ENCODE measurements at regions not wholly inside any gene's neighbourhood (a gene's known extent, or its start where the extent isn't known, plus 50 kb on each side); places are given as distances from the start of the nearest gene placed in this dataset.

- Histone ChIP-seq H3K27me3 (ENCODE audit: control insufficient read depth, insufficient read depth, low read length) (no peaks in the 10 kb centered on the region), H3K4me1 (ENCODE audit: control insufficient read depth, low read depth, low read length) (no peaks in the 10 kb centered on the region)
These were observed 274.9 kb upstream of the DCBLD2 start for GRCh38 chr3:99176169-99176964.

GRCh38 chr3:99175276-99175812 lies 273.8 kb upstream of the DCBLD2 start:
- Histone ChIP-seq H3K4me1 (ENCODE audit: control insufficient read depth, low read depth, low read length) (no peaks in the 10 kb centered on the region), H3K27ac (ENCODE audit: low read length) (no peak overlapping the region), H3K9ac (ENCODE audit: low read length) (no peak overlapping the region), H3K4me3 (ENCODE audit: low read length) (no peak overlapping the region), H3K9me3 (ENCODE audit: control insufficient read depth, low read depth, low read length) (no peaks in the 10 kb centered on the region), H3K36me3 (ENCODE audit: control insufficient read depth, low read depth, low read length) (no peaks in the 10 kb centered on the region), H3K27me3 (ENCODE audit: control insufficient read depth, insufficient read depth, low read length) (no peaks in the 10 kb centered on the region)

More at GRCh38 chr3:99176169-99176964, 274.9 kb upstream of the DCBLD2 start:
- Histone ChIP-seq H3K4me3 (ENCODE audit: low read length) (no peak overlapping the region), H3K9ac (ENCODE audit: low read length) (no peak overlapping the region), H3K9me3 (ENCODE audit: control insufficient read depth, low read depth, low read length) (no peaks in the 10 kb centered on the region), H3K36me3 (ENCODE audit: control insufficient read depth, low read depth, low read length) (no peaks in the 10 kb centered on the region), H3K27ac (ENCODE audit: low read length) (no peak overlapping the region)

- Histone ChIP-seq H3K4me1 (ENCODE audit: control insufficient read depth, low read depth, low read length) (no peaks in the 10 kb centered on the region), H3K27ac (ENCODE audit: low read length) (no peak overlapping the region), H3K9me3 (ENCODE audit: control insufficient read depth, low read depth, low read length) (no peaks in the 10 kb centered on the region), H3K27me3 (ENCODE audit: control insufficient read depth, insufficient read depth, low read length) (no peaks in the 10 kb centered on the region), H3K4me3 (ENCODE audit: low read length) (no peak overlapping the region), H3K9ac (ENCODE audit: low read length) (no peak overlapping the region), H3K36me3 (ENCODE audit: control insufficient read depth, low read depth, low read length) (no peaks in the 10 kb centered on the region)
These were observed 271.5 kb upstream of the DCBLD2 start for GRCh38 chr3:99172736-99173657.

GRCh38 chr3:99171800-99172199 lies 270.3 kb upstream of the DCBLD2 start:
- Histone ChIP-seq H3K9me3 (ENCODE audit: control insufficient read depth, low read depth, low read length) (no peaks in the 10 kb centered on the region), H3K27ac (ENCODE audit: low read length) (no peak overlapping the region), H3K36me3 (ENCODE audit: control insufficient read depth, low read depth, low read length) (no peaks in the 10 kb centered on the region), H3K9ac (ENCODE audit: low read length) (no peak overlapping the region), H3K27me3 (ENCODE audit: control insufficient read depth, insufficient read depth, low read length) (no peaks in the 10 kb centered on the region), H3K4me1 (ENCODE audit: control insufficient read depth, low read depth, low read length) (no peaks in the 10 kb centered on the region), H3K4me3 (ENCODE audit: low read length) (no peak overlapping the region)

- H3K4me3 ChIP-seq (ENCODE audit: low read length) = no peak overlapping the region
- H3K9me3 ChIP-seq (ENCODE audit: control insufficient read depth, low read depth, low read length) = no peaks in the 10 kb centered on the region
- no peak overlapping the region for H3K27ac ChIP-seq (ENCODE audit: low read length)
- no peaks in the 10 kb centered on the region for H3K36me3 ChIP-seq (ENCODE audit: control insufficient read depth, low read depth, low read length)
- no peaks in the 10 kb centered on the region for H3K27me3 ChIP-seq (ENCODE audit: control insufficient read depth, insufficient read depth, low read length)
- no peaks in the 10 kb centered on the region for H3K4me1 ChIP-seq (ENCODE audit: control insufficient read depth, low read depth, low read length)
- no peak overlapping the region for H3K9ac ChIP-seq (ENCODE audit: low read length)
These were observed 269.5 kb upstream of the DCBLD2 start for GRCh38 chr3:99170867-99171517.

GRCh38 chr3:99167071-99167470 lies 265.6 kb upstream of the DCBLD2 start:
- Histone ChIP-seq H3K9ac (ENCODE audit: low read length) (no peak overlapping the region), H3K27ac (ENCODE audit: low read length) (no peak overlapping the region), H3K4me1 (ENCODE audit: control insufficient read depth, low read depth, low read length) (no peaks in the 10 kb centered on the region), H3K4me3 (ENCODE audit: low read length) (no peak overlapping the region), H3K27me3 (ENCODE audit: control insufficient read depth, insufficient read depth, low read length) (no peaks in the 10 kb centered on the region), H3K9me3 (ENCODE audit: control insufficient read depth, low read depth, low read length) (no peaks in the 10 kb centered on the region), H3K36me3 (ENCODE audit: control insufficient read depth, low read depth, low read length) (no peaks in the 10 kb centered on the region)

- no peak overlapping the region for H3K9ac ChIP-seq (ENCODE audit: low read length)
- H3K4me1 ChIP-seq (ENCODE audit: control insufficient read depth, low read depth, low read length) = no peaks in the 10 kb centered on the region
- H3K27me3 ChIP-seq (ENCODE audit: control insufficient read depth, insufficient read depth, low read length) = no peaks in the 10 kb centered on the region
- H3K27ac ChIP-seq (ENCODE audit: low read length) = no peak overlapping the region
- peaks cover 13% of the 10 kb centered on the region for H3K9me3 ChIP-seq (ENCODE audit: control insufficient read depth, low read depth, low read length)
- H3K36me3 ChIP-seq (ENCODE audit: control insufficient read depth, low read depth, low read length) = no peaks in the 10 kb centered on the region
- no peak overlapping the region for H3K4me3 ChIP-seq (ENCODE audit: low read length)
These were observed 261.8 kb upstream of the DCBLD2 start for GRCh38 chr3:99163314-99163713.

- H3K9ac ChIP-seq (ENCODE audit: low read length) = no peak overlapping the region
- no peaks in the 10 kb centered on the region for H3K27me3 ChIP-seq (ENCODE audit: control insufficient read depth, insufficient read depth, low read length)
- no peaks in the 10 kb centered on the region for H3K4me1 ChIP-seq (ENCODE audit: control insufficient read depth, low read depth, low read length)
- no peak overlapping the region for H3K4me3 ChIP-seq (ENCODE audit: low read length)
- no peak overlapping the region for H3K27ac ChIP-seq (ENCODE audit: low read length)
- H3K9me3 ChIP-seq (ENCODE audit: control insufficient read depth, low read depth, low read length) = peaks cover 19% of the 10 kb centered on the region
- H3K36me3 ChIP-seq (ENCODE audit: control insufficient read depth, low read depth, low read length) = no peaks in the 10 kb centered on the region
These were observed 257.8 kb upstream of the DCBLD2 start for GRCh38 chr3:99159220-99159762.

- H3K9ac ChIP-seq (ENCODE audit: low read length) = no peak overlapping the region
- no peaks in the 10 kb centered on the region for H3K4me1 ChIP-seq (ENCODE audit: control insufficient read depth, low read depth, low read length)
- H3K4me3 ChIP-seq (ENCODE audit: low read length) = no peak overlapping the region
- H3K36me3 ChIP-seq (ENCODE audit: control insufficient read depth, low read depth, low read length) = no peaks in the 10 kb centered on the region
- no peaks in the 10 kb centered on the region for H3K27me3 ChIP-seq (ENCODE audit: control insufficient read depth, insufficient read depth, low read length)
- H3K27ac ChIP-seq (ENCODE audit: low read length) = no peak overlapping the region
- no peaks in the 10 kb centered on the region for H3K9me3 ChIP-seq (ENCODE audit: control insufficient read depth, low read depth, low read length)
These were observed 243.5 kb upstream of the DCBLD2 start for GRCh38 chr3:99145031-99145430.

- no peaks in the 10 kb centered on the region for H3K4me1 ChIP-seq (ENCODE audit: control insufficient read depth, low read depth, low read length)
- H3K9ac ChIP-seq (ENCODE audit: low read length) = no peak overlapping the region
- H3K27ac ChIP-seq (ENCODE audit: low read length) = no peak overlapping the region
- no peaks in the 10 kb centered on the region for H3K9me3 ChIP-seq (ENCODE audit: control insufficient read depth, low read depth, low read length)
- H3K4me3 ChIP-seq (ENCODE audit: low read length) = no peak overlapping the region
- no peaks in the 10 kb centered on the region for H3K27me3 ChIP-seq (ENCODE audit: control insufficient read depth, insufficient read depth, low read length)
- H3K36me3 ChIP-seq (ENCODE audit: control insufficient read depth, low read depth, low read length) = no peaks in the 10 kb centered on the region
These were observed 242.0 kb upstream of the DCBLD2 start for GRCh38 chr3:99143493-99143892.

GRCh38 chr3:99134986-99135385 lies 233.5 kb upstream of the DCBLD2 start:
- no peak overlapping the region for H3K4me3 ChIP-seq (ENCODE audit: low read length)
- no peaks in the 10 kb centered on the region for H3K27me3 ChIP-seq (ENCODE audit: control insufficient read depth, insufficient read depth, low read length)
- H3K27ac ChIP-seq (ENCODE audit: low read length) = no peak overlapping the region
- no peaks in the 10 kb centered on the region for H3K36me3 ChIP-seq (ENCODE audit: control insufficient read depth, low read depth, low read length)
- no peaks in the 10 kb centered on the region for H3K9me3 ChIP-seq (ENCODE audit: control insufficient read depth, low read depth, low read length)
- no peak overlapping the region for H3K9ac ChIP-seq (ENCODE audit: low read length)
- no peaks in the 10 kb centered on the region for H3K4me1 ChIP-seq (ENCODE audit: control insufficient read depth, low read depth, low read length)

All from iPS-18a (cell line).